ENCODE measurements at regions not wholly inside any gene's neighbourhood (a gene's known extent, or its start where the extent isn't known, plus 50 kb on each side); places are given as distances from the start of the nearest gene placed in this dataset.
"Not testable (repeated sequence)": the region's sequence is repeated elsewhere in the genome, so short reads cannot be mapped to it uniquely, and the experiment has no call there.

DNA sequence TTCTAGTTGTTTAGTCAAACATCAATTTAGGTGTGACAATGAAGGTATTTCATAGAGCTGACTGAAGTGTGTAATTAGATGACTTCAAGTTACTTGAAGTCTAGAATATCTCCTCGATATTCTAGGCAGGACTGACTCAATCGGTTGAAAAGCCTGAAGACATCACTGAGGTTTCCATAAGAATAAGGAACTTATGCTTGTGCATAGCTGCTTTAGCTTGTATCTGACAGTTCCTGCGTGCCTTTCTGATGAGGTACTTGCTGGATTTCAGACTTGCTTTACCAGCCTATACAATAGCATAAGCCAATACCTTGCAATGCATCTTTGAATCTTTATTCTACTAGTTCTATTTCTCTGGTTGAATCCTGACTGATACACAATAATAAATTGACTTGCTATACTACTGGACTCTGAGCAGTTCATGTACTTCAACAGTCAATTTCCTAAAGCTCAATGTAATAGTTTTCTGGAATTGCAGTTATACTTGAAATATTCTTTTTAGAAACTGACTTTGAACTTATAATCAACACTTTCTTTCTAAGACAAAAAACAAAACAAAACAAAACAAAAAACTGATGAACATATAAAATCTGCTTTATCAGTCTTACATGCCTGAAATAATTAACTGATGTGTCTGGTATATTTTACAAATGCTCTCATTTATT is 1534.8 kb downstream of the SLITRK5 start:
- no peaks in the 10 kb centered on the region for H3K27me3 Mint-ChIP-seq (ENCODE audit: low read depth)
- H3K9me3 Mint-ChIP-seq: no peaks in the 10 kb centered on the region
- no peak for DNase-seq (ENCODE audit: low read depth, low spot score)
- H3K4me1 Mint-ChIP-seq: no peaks in the 10 kb centered on the region
- TF ChIP-seq, protein P1, sequence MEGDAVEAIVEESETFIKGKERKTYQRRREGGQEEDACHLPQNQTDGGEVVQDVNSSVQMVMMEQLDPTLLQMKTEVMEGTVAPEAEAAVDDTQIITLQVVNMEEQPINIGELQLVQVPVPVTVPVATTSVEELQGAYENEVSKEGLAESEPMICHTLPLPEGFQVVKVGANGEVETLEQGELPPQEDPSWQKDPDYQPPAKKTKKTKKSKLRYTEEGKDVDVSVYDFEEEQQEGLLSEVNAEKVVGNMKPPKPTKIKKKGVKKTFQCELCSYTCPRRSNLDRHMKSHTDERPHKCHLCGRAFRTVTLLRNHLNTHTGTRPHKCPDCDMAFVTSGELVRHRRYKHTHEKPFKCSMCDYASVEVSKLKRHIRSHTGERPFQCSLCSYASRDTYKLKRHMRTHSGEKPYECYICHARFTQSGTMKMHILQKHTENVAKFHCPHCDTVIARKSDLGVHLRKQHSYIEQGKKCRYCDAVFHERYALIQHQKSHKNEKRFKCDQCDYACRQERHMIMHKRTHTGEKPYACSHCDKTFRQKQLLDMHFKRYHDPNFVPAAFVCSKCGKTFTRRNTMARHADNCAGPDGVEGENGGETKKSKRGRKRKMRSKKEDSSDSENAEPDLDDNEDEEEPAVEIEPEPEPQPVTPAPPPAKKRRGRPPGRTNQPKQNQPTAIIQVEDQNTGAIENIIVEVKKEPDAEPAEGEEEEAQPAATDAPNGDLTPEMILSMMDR (conservative IDR thresholded peaks at IDR 0.05): no peak
- no peak overlapping the region for H3K4me3 Mint-ChIP-seq
- H3K27ac Mint-ChIP-seq (ENCODE audit: unreplicated experiment): no peak overlapping the region
- no peaks in the 10 kb centered on the region for H3K36me3 Mint-ChIP-seq (ENCODE audit: low read depth)

DNA sequence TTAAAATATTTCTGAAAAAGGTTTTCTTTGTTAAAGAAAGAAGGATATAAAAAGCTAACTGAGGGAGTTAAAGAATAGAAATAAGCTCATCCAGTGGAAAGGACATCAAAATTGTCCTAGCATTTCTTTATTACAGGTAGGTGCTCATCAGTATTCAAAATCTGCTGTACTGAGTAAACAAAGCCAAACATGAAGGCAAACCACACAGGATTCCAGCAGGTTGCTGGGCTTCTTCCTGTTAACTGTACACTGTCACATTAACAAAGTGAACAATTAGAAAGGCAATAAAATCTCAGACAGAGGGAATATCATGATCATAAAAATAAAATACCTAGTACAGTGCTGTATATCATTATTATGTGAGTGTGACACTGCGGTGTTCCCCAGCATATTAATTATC is 1541.0 kb downstream of the SLITRK5 start:
- H3K9me3 Mint-ChIP-seq: no peaks in the 10 kb centered on the region
- no peak overlapping the region for H3K4me3 Mint-ChIP-seq
- no peak for DNase-seq (ENCODE audit: low read depth, low spot score)
- no peaks in the 10 kb centered on the region for H3K27me3 Mint-ChIP-seq (ENCODE audit: low read depth)
- H3K36me3 Mint-ChIP-seq (ENCODE audit: low read depth): no peaks in the 10 kb centered on the region
- no peak overlapping the region for H3K27ac Mint-ChIP-seq (ENCODE audit: unreplicated experiment)
- TF ChIP-seq, protein P1 (conservative IDR thresholded peaks at IDR 0.05): no peak
- no peaks in the 10 kb centered on the region for H3K4me1 Mint-ChIP-seq

DNA sequence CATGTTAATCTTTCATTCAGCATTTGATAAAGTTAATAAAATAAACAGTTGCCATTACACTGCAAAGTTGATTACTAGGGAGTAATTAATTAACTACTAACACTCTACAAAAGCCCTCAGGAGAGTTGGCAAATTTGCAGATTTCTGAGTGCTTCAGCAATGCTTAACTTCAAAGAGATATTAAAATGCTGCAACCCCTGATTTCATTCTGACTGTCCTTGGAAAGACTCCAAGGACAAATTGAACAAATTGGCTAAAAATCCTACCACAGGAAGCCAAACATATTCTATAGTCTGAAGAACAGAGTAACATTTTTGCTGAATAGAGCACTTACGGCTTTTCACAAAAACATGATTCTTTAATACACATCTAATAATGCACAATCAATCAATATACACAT is 1543.0 kb downstream of the SLITRK5 start:
- H3K9me3 Mint-ChIP-seq: no peaks in the 10 kb centered on the region
- no peaks in the 10 kb centered on the region for H3K36me3 Mint-ChIP-seq (ENCODE audit: low read depth)
- TF ChIP-seq, protein P1 (conservative IDR thresholded peaks at IDR 0.05): no peak
- H3K4me1 Mint-ChIP-seq: no peaks in the 10 kb centered on the region
- no peaks in the 10 kb centered on the region for H3K27me3 Mint-ChIP-seq (ENCODE audit: low read depth)
- H3K4me3 Mint-ChIP-seq: no peak overlapping the region
- no peak overlapping the region for H3K27ac Mint-ChIP-seq (ENCODE audit: unreplicated experiment)
- DNase-seq (ENCODE audit: low read depth, low spot score): no peak

DNA sequence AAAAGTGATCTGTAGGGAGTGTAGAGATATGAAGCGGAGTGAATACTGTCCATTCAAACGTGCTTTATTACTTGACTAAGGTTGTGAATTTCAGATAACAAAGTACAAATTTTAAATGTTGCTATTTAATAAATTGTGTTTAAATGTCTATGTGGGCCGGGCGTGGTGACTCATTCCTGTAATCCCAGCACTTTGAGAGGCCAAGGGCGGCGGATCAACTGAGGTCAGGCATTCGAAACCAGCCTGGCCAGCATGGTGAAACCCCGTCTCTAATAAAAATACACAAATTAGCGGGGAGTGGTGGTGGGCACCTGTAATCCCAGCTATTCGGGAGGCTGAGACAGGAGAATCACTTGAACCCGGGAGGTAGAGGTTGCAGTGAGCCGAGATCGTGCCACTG is 1544.1 kb downstream of the SLITRK5 start:
- not testable (repeated sequence) for H3K4me1 Mint-ChIP-seq; DNase-seq (ENCODE audit: low read depth, low spot score); H3K4me3 Mint-ChIP-seq; H3K9me3 Mint-ChIP-seq; H3K27me3 Mint-ChIP-seq (ENCODE audit: low read depth); H3K36me3 Mint-ChIP-seq (ENCODE audit: low read depth); H3K27ac Mint-ChIP-seq (ENCODE audit: unreplicated experiment)

DNA sequence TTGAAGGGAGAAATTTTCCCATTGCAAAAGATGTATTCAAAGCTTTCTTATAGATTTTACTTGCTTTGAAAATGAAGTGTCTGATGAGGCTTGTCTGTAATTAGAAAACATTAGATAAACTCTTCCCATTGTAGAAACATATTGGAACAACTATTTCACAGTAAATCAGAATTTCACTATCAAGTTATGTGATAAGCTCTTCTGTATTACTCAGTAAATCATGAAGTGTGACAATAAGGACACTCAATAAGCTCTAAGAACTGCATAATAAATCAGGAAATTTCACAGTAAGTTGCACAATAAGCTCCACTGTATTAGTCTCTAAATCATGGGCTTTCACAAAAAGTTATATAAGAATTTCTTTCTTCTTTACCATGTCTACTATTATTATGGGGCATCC is 1546.6 kb downstream of the SLITRK5 start:
- H3K36me3 Mint-ChIP-seq (ENCODE audit: low read depth): peaks cover 6% of the 10 kb centered on the region
- no peaks in the 10 kb centered on the region for H3K27me3 Mint-ChIP-seq (ENCODE audit: low read depth)
- TF ChIP-seq, protein P1 (conservative IDR thresholded peaks at IDR 0.05): no peak
- DNase-seq (ENCODE audit: low read depth, low spot score): no peak
- H3K4me1 Mint-ChIP-seq: no peaks in the 10 kb centered on the region
- H3K9me3 Mint-ChIP-seq: peaks cover 14% of the 10 kb centered on the region
- no peak overlapping the region for H3K4me3 Mint-ChIP-seq
- no peak overlapping the region for H3K27ac Mint-ChIP-seq (ENCODE audit: unreplicated experiment)

DNA sequence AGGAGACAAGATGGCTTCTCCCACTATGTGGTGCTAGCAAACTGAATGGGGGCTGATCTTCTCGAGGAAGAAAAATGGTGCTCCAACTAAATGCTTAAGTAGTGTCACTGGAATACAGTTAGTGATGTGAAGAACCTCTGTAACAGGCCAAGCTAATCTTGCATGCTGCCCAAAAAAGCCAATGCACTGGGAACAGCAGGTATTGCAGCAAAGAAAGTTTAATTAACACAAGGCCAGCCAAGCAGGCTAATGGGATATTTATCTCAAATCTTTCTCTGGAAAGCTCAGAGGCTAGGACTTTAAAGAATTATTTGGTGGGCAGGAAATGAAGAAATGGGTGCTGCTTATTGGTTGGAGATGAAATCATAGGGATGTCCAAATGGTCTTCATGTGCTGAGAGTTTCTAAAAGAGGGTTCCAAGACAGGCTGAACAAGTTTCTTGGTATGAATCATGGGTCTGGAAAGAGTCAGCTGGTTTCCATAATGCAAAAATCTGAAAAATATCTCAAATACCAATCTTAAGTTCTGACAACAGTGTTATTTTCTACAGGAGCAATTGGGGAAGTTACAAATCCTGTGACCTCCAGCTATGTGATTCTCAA is 1550.5 kb downstream of the SLITRK5 start:
- no peaks in the 10 kb centered on the region for H3K4me1 Mint-ChIP-seq
- TF ChIP-seq, protein P1 (conservative IDR thresholded peaks at IDR 0.05): no peak
- H3K36me3 Mint-ChIP-seq (ENCODE audit: low read depth): peaks cover 6% of the 10 kb centered on the region
- H3K27ac Mint-ChIP-seq (ENCODE audit: unreplicated experiment): no peak overlapping the region
- no peaks in the 10 kb centered on the region for H3K27me3 Mint-ChIP-seq (ENCODE audit: low read depth)
- peaks cover 14% of the 10 kb centered on the region for H3K9me3 Mint-ChIP-seq
- no peak for DNase-seq (ENCODE audit: low read depth, low spot score)
- no peak overlapping the region for H3K4me3 Mint-ChIP-seq
